GM19239 (cell line): ENCODE measurements at regions not wholly inside any gene's neighbourhood (a gene's known extent, or its start where the extent isn't known, plus 50 kb on each side); places are given as distances from the start of the nearest gene placed in this dataset.
"Not testable (repeated sequence)": the region's sequence is repeated elsewhere in the genome, so short reads cannot be mapped to it uniquely, and the experiment has no call there.

Source experiments
- DNase-seq: peaks from one replicate; pipeline ENCODE4 v3.0.0; 2011; ENCODE audit warnings: low spot score; ENCODE audit not compliant: insufficient read length
- FAIRE-seq: peaks from 2 replicates; lab custom pipeline; 2011; peaks lifted over from hg19 to GRCh38; lab: Jason Lieb, UNC

DNA sequence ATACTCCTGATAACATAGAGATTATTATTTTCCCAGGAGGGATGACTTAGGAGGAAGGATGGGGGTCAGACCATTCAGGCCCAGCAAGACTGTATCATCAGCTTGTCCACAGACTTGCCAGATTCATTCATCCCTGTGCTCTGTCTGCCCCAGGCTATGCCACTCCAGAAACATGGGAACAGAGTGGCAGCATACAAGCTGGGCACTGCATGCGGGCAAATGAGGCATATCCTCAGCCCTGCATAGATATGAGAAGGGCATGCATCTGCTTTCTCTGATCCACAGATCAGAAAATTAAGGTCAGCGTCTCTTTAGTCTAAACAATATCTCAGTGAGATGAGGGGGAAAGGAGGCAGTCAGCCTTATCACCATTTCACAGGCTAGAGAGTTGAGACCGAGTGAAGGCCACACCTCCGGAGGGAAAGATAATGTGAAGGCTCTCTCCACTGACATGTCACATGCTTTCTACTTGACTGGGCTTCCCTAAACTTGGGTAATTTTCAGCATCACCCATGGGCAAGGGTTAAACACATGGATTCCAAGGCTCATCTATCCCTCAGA is 140.5 kb downstream of the TFAP2B start:
- FAIRE-seq (no peak), DNase-seq (no peak)

DNA sequence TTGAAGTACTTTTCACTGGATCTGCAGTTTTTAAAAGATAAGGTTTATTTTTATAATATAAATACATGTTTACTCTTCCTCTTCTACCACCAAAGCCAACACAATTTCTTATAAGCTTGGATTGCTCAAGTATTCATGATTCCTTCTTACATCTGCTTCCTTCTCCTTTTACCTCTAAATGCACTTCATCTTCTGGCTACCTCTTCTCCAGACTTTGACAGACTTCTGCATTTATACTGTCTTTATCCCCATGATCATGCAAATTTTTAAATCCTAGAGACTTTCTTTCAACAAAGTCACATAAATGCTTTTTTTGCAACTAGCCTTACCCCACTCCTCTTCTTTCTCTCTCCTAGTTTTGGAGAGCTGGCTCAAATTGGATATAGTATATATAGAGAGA is 142.9 kb downstream of the TFAP2B start:
- no peak for FAIRE-seq

DNA sequence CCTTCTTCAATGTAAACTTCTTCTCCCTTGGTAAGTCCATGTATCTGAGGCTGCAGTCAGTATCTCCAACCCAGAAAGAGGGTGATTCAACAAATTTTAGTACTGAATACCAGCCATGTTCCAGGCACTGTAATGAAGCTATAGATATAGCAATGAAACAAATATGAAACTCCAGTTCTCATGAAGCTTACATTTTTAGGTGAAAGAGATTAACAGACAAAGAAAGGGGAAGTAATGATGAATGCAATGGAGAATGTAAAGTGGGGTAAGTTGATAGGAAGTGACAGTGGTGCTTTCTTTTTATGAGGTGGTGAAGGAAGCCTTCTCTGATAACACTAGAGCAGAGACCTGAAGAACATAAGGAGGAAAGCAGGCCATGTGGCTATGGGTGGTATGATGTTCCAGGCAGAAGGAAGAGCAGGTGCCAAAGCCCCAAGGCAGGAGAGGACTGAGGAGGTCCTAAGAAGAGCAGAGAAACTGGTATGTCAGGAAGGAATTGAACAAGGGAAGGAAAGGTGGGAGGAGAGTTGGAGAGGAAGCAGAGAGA is 143.6 kb downstream of the TFAP2B start:
- no peak for FAIRE-seq
- no peak for DNase-seq

More for the DNA sequence above, 142.9 kb downstream of the TFAP2B start:
- DNase-seq: no peak

DNA sequence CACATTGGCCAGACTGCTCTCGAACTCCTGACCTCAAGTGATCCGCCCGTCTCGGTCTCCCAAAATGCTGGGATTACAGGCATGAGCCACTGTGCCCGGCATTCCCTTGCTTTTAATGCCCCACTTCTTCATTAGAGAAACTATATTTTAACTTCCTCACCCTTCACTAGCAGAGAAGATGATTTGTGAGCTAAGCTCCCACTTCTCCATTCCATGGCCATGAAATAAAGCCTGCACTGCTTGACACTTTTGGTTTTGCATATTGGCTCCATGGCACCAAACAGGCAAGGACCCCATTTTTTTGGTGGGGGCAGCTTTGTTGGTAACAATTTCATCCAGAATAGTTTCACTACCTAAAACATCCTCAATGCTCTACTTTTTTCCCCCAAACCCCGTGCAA is 145.3 kb downstream of the TFAP2B start:
- FAIRE-seq (no peak), DNase-seq (no peak)

DNA sequence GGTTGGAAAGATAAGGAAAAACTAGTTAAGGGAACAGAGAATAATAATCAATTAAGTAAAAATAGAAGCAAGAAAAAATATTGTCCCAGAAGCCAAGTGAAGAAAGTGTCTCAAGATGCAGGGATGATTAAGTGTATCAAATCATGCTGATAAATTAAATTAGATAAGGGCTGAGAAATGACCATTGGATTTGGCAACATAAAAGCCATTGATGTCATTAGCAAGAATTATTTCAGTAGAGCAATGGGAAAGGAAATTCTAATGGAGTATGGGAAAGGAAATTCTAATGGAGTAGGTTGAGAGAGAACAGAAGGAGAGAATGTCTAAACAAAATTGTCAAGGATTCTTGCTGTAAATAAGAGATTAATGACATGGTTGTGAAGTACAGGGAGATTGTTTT is 146.8 kb downstream of the TFAP2B start:
- DNase-seq (no peak), FAIRE-seq (no peak)

DNA sequence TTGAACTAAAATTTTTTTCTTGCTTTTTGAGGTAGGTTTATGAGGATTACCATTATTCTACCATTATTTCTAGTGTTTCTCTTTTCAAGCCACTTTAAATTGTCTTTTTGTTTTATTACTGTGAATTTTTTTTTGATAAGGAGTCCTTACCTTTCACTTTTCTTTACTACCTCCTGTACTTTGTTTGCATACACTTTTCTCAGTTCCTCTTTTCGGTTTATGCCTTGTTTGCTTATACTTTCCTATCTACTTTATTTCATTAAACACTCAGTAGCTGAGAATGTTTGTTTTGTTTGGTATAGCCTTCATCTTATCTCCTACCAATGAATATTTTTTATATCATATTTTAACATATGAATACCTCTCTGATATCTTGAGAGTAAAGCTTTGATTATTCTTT is 147.9 kb downstream of the TFAP2B start:
- DNase-seq: peak; percentile 4
- FAIRE-seq: peak; percentile 47

DNA sequence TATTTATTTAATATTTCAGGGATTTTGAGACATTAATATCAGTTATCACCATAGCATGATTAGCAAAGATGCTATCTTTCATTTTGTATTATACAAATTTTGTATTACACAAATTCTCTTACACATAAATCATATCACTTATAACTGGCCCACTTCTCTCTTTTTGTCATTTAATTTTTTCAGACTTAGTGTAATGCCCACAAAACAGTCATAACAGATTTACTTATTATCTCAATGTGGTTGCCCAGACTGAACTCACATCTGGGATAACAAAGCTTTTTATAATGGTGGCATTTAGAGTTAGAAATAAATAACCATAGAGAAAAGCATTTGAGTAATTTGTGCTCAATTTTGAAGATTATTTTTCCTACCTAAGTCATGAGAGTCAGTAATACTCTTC is 148.3 kb downstream of the TFAP2B start:
- no peak for DNase-seq
- FAIRE-seq: no peak

DNA sequence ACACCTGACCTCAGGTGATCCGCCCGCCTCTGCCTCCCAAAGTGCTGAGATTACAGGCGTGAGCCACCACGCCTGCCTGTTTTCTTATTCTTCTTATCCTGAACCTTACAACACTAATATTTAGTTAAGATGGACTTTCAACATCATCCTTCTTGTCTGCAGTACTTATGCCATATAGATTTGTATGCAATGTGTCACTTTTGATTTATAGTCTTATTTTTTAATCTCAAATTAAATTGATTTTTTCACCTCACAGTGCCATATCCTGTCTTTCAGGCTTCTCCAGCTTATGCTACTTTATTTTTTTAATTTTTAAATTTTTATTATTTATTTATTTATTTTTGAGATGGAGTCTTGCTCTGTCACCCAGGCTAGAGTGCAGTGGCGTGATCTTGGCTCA is 149.6 kb downstream of the TFAP2B start:
- DNase-seq, FAIRE-seq: not testable (repeated sequence)

DNA sequence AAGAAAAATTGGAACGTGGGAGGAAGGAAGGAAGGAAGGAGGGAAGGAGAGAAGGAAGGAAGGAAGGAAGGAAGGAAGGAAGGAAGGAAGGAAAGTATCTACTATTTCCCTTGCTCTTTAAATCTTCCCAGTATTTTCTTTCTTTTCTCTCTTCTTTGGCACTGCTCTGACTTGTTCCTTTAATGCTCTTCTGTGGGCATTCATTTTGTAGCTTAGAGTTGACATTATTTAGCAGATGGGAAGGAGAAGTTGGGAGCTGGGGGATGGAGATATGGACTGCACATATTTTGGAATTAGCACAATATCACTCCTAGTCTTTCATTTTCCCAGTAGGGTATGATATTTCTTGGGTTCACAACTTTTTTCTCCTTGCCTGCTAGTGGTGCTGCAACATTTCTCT is 152.2 kb downstream of the TFAP2B start:
- DNase-seq (no peak), FAIRE-seq (no peak)

DNA sequence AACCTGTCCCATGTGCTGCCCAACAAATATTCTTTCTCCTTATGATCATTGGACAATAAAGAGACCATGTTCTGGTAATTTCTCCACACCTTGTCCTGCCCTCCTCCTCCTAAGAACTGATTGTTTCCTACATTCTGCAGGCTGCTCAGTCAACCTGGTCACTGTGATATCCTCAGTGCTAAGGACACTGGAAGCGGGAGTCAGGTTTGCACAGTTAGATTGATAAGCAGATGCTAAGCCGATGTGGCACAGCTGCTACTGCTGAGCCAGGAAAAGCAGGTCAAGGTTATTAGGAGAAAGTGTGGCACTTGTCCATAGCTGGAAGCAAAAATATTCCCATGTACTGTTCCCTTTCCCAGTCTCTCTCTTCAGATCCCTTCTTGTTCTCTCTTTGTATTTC is 154.8 kb downstream of the TFAP2B start:
- FAIRE-seq (no peak), DNase-seq (no peak)

DNA sequence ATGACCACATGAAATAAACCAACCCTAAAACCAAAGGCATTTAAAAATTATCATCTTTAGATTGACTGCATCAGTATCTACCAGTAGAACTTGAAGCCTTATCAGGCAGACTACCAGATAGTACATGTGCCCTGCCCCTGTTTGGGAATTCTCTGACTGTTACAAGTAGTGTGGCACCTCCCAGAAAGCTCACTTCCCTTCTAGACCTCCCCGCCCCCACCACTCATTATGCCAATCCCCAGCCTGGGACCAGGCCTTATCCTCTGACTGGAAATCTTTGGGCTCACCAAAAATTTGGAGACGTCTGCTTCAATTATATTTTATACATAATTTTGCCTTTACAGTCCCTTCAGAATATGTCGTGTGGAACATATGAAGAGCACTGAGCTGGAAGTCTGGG is 155.6 kb downstream of the TFAP2B start:
- DNase-seq: no peak

DNA sequence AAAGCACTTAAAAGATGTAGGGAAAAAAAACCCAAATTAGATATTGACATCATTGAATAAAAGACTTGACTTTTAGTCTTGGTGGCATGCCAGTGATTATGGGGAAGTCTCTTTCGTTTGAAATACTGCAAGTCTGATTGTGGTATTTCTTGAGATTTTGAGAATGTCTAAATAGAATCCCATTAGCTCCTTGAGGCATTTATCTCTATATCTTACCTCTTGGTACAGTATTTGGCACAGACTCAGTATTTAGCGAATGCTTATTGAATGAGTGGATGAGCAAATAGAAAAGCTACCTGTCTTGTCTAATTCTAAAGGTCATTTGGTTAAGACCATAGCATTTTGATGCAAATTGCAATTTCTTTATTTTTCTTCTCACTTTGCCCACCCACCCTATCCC is 156.5 kb downstream of the TFAP2B start:
- DNase-seq: no peak
- FAIRE-seq: no peak

More for the DNA sequence above, 155.6 kb downstream of the TFAP2B start:
- FAIRE-seq: no peak

DNA sequence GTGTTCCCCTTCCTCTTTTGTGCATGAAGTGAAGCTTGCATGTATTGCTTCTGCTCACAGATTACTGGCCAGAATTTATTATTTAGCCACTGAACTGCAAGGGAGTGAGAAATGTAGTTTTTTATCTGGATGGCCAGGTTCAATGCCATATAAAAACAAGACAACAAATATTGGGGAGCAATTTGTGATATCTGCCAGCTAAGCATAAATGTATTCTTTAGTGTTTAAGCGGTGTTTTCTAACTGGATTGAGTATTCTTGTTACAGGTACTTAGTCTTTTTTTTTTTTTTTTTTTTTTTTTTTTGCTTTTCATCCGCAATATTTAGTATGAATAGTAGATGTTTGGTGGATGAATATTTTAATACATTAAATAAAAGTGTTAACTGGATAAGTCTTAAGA is 158.2 kb downstream of the TFAP2B start:
- DNase-seq (no peak), FAIRE-seq (no peak)

DNA sequence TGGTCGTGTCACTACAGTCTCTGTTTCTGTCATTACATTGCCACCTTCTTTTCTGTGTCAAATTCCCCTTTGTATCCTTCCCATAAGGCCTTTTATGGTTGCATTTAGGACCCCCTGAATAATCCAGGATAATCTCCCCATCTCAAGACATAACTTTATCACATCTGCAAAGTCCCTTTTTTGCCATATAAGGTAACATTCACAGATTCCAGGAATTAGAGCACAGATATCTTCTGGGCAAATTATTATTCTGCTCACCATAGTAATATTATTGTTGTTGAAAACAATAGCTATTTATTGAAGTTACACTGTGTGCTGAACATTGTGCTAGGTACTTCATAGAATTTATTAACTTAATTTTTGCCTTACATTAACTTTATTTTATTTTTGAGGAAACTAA is 159.1 kb downstream of the TFAP2B start:
- FAIRE-seq: no peak
- no peak for DNase-seq

DNA sequence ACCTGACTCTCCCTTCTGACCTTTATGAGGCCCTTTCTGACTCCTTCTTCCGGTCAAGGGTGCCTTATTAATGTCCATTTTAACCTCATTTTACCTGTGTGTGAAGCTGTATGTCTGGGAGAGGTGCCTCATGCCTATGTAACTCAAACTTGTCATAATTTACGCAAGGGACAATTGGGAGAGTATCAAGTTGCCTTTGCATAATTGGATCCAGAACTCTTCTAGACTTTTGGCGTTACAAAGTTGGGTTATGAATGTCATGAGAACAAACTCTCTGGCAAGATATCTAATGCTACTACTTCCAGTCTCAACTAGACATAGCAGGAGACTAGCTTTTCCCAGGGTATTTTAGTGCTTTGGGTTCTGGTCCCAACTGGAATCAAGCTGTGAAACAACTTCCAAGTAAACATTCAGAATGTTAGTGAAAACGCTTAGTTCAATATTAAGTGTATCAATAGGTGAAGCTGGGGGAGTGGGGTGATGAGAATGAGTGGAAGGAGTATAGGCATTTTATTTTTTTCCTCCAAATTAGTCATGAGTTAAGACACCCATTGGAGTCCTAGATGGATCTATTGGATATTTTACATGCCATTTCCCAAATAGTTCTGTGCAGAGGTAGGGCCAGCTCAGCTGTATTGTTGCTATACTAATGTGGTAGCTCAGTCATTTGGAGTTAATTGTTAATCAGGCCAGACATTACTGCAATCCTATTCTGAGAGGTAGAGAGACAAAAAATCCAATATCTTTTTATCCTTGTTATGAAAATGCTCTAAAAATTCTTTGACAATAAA is 159.9 kb downstream of the TFAP2B start:
- FAIRE-seq (no peak), DNase-seq (no peak)

DNA sequence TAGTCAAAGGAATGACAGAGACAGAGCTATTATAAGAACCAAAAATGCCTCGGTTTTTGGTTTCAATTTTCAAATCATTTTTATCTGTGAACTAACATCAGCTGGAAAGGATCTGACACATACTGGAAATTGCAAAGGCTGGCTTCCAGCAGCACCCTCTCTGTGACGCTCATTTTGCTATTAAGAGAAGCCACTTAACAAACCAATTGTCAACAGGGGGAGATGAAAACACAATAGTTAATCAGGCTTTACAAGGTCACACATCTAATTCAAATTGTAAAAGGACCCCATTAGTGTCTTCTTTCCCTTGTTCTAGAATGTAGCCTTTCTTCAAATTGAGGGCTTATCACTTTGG is 160.5 kb downstream of the TFAP2B start:
- no peak for FAIRE-seq

DNA sequence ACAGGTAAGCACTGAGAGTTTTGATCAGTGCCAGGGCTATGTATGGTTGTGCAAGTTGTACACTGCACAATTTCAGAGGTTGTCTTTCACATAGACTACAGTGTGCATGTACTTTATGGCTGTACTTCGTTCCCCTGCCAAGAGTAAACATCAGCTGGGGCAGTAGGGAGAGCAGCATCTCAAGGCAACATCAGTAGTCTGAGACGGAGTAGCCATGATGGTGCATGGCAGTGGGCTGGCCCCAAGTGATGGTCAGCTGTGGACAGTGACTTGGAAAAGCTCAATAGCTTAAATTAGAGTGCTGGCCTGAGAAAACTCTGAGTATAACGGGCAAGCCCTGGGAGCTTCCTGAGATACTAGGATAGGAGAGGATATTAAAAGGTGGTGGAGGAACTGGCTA is 165.5 kb downstream of the TFAP2B start:
- no peak for FAIRE-seq
- no peak for DNase-seq

More for the DNA sequence above, 160.5 kb downstream of the TFAP2B start:
- no peak for DNase-seq

DNA sequence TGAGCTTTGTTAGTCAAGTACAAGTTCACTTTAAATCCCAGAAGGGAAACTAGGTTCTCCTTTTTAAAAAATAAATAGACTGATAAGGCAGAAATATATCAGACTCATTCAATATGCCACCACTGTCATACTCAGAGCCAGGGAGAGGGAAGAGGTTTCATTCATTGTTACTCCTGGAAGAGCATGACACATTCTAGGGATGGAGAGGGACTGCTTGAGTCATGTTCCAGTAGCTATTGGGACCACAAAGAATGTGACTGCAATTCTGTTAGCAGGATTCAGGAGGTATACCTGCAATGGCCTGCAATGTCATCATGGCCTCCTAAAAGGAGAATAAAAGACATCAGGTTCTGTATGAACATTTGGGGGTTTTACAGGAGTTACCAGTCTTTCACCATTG is 167.6 kb downstream of the TFAP2B start:
- DNase-seq (no peak), FAIRE-seq (no peak)

DNA sequence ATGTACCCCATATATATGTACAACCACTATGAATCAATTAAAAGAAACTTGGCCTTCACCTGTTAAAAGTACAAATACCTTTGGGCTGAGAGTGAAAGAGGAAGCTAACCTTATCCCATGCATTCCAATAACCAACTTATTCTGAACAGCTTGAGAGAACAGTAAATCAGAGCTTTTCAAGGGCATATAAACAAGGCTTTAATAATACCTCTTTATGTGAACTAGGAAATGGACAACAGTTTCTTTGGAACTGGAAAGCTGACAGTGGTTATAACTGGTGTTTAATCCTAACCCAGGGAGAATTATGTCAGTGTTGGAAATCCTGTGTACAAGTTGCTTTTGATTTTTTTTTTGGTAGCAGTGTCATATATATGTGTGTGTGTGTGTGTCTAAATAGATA is 170.5 kb downstream of the TFAP2B start:
- FAIRE-seq: no peak
- DNase-seq: no peak

DNA sequence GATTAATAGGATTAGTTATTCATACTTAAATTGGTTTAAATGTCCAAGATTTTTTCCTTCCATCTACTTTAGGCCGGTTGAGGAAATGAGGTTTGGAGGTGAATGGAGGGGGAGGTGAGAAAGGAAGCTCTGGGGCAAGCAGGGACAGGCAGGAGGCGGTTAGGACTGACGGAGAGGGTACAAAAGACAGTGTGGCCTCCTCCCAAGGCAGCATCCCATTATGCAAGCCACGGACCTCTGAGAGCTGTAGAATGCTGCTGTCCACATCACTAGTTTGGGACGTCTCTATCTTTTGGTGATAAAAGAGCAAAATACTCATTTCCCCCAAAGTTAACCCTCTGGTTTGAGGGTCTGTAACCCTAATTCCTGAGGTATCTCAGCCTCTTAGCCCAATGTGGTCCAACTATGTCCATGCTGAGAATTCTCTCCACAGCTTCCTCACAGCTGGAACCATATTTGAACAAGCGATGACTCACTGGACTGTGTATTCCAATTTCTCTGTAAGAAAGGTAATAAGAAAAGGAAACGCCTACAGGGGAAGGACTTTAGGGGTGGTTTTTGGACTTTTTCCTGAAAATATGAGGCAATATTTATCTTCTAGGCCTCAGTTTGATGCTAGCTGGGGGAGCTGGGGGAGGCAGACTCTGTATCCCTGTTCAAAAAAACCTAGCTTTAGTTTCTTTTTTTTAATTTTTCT is 172.2 kb downstream of the TFAP2B start:
- FAIRE-seq (no peak), DNase-seq (no peak)

DNA sequence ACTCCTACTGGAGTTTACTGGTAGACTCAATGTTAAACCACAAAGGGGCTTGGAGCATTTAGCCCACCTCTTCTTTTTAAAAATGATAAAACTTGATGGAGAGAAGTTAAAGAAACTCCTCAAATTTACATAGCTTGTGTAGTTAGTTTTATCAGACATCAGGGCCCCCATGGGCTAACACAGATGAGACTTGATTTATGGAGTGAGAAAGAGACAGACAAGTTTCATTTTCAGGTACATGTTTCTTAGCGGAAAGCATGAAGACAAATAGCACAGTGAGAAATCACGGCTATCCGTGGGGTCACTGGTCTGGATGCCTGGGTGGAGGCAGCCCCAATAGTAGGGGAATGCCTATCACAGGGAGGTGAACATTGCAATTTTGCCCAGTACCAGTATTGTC is 173.6 kb downstream of the TFAP2B start:
- no peak for FAIRE-seq
- DNase-seq: no peak
